IMR-90 (cell line): ENCODE measurements at regions not wholly inside any gene's neighbourhood (a gene's known extent, or its start where the extent isn't known, plus 50 kb on each side); places are given as distances from the start of the nearest gene placed in this dataset.

Source experiments
- USF2 ChIP-seq: fragments of 150-350 bp; IDR thresholded peaks from 2 replicates; pipeline ENCODE4 v1.6.1; 2017; ENCODE audit warnings: mild to moderate bottlenecking, antibody characterized with exemption, low read length, low read depth

GRCh38 chr4:143286701-143287571 is 49.7 kb upstream of the GAB1 start (continued):
- no peak for TF ChIP-seq USF2
